Fibroblast of skin of right biceps (primary cell): ENCODE measurements at regions not wholly inside any gene's neighbourhood (a gene's known extent, or its start where the extent isn't known, plus 50 kb on each side); places are given as distances from the start of the nearest gene placed in this dataset.
A peak's percentile ranks its signal among the peaks of the same experiment; 100 is the strongest.

ENCODE experiments used
- DNase-seq: peaks from one replicate; pipeline ENCODE4 v3.0.0-alpha.2; 2013

- no peak for DNase-seq
Observed at GRCh38 chr5:61623401-61624069, 291.5 kb downstream of the ZSWIM6 start.

GRCh38 chr5:61624553-61625136 is 292.6 kb downstream of the ZSWIM6 start:
- no peak for DNase-seq

- no peak for DNase-seq
Observed at GRCh38 chr5:61625137-61625561, 293.1 kb downstream of the ZSWIM6 start.

- DNase-seq = peak; percentile 56
Observed at GRCh38 chr5:61625681-61626621, 293.9 kb downstream of the ZSWIM6 start.

- DNase-seq = no peak
Observed at GRCh38 chr5:61626639-61627282, 294.7 kb downstream of the ZSWIM6 start.

- no peak for DNase-seq
Observed at GRCh38 chr5:61627531-61627930, 295.5 kb downstream of the ZSWIM6 start.

GRCh38 chr5:61630908-61631307 is 298.9 kb downstream of the ZSWIM6 start:
- DNase-seq = no peak

GRCh38 chr5:61631438-61631941 is 299.4 kb downstream of the ZSWIM6 start:
- DNase-seq = no peak

- no peak for DNase-seq
Observed at GRCh38 chr5:61632064-61632463, 300.0 kb downstream of the ZSWIM6 start.

GRCh38 chr5:61635271-61635670 is 303.2 kb downstream of the ZSWIM6 start:
- no peak for DNase-seq

- DNase-seq = no peak
Observed at GRCh38 chr5:61637566-61637965, 305.5 kb downstream of the ZSWIM6 start.

- no peak for DNase-seq
Observed at GRCh38 chr5:61638476-61638875, 306.4 kb downstream of the ZSWIM6 start.

- DNase-seq = no peak
Observed at GRCh38 chr5:61640179-61641021, 308.3 kb downstream of the ZSWIM6 start.

- no peak for DNase-seq
Observed at GRCh38 chr5:61641748-61642565, 309.9 kb downstream of the ZSWIM6 start.

- DNase-seq = no peak
Observed at GRCh38 chr5:61647672-61648071, 315.6 kb downstream of the ZSWIM6 start.

- no peak for DNase-seq
Observed at GRCh38 chr5:61649231-61649630, 317.2 kb downstream of the ZSWIM6 start.

GRCh38 chr5:61649971-61650370 is 317.9 kb downstream of the ZSWIM6 start:
- DNase-seq = no peak

GRCh38 chr5:61650661-61651060 is 318.6 kb downstream of the ZSWIM6 start:
- DNase-seq = no peak

- DNase-seq = no peak
Observed at GRCh38 chr5:61651195-61651594, 319.1 kb downstream of the ZSWIM6 start.

- no peak for DNase-seq
Observed at GRCh38 chr5:61652916-61653315, 320.9 kb downstream of the ZSWIM6 start.
